ENCODE measurements at regions not wholly inside any gene's neighbourhood (a gene's known extent, or its start where the extent isn't known, plus 50 kb on each side); places are given as distances from the start of the nearest gene placed in this dataset.

GRCh38 chrX:14449773-14450172 is 79.6 kb upstream of the GLRA2 start:
- no peak for TF ChIP-seq CTCF (IDR thresholded peaks at IDR 0.05)
- TF ChIP-seq EP300 (IDR thresholded peaks at IDR 0.05; ENCODE audit: low read depth): no peak
- TF ChIP-seq POLR2A (IDR thresholded peaks at IDR 0.05): no peak

All from transverse colon (tissue), 3 donors.